GM12891 (cell line): ENCODE measurements at regions not wholly inside any gene's neighbourhood (a gene's known extent, or its start where the extent isn't known, plus 50 kb on each side); places are given as distances from the start of the nearest gene placed in this dataset.

Source experiments
- DNase-seq: peaks from one replicate; pipeline ENCODE4 v3.0.0; 2011; ENCODE audit warnings: low spot score; ENCODE audit not compliant: insufficient read length
- FAIRE-seq: peaks from 2 replicates; lab custom pipeline; 2011; peaks lifted over from hg19 to GRCh38; lab: Jason Lieb, UNC
- PAX5 ChIP-seq: IDR thresholded peaks from 2 replicates; pipeline ENCODE4 v1.6.1; 2011; ENCODE audit warnings: low read length, moderate library complexity, mild to moderate bottlenecking; ENCODE audit not compliant: insufficient read depth, severe bottlenecking
- POLR2A ChIP-seq: IDR thresholded peaks from 2 replicates; pipeline ENCODE4 v1.6.1; 2011; ENCODE audit warnings: low read depth, low read length, control low read depth
- POLR2AphosphoS5 ChIP-seq: IDR thresholded peaks from 2 replicates; pipeline ENCODE4 v1.6.1; 2011; ENCODE audit warnings: low read depth, low read length, control low read depth
- POU2F2 ChIP-seq: IDR thresholded peaks from 2 replicates; pipeline ENCODE4 v1.6.1; 2011; ENCODE audit warnings: low read depth, mild to moderate bottlenecking, control low read depth, low read length, moderate library complexity
- SPI1 ChIP-seq: IDR thresholded peaks from 2 replicates; pipeline ENCODE4 v1.6.1; 2011; ENCODE audit warnings: low read depth, low read length, control low read depth
- TAF1 ChIP-seq: IDR thresholded peaks from 2 replicates; pipeline ENCODE4 v1.6.1; 2011; ENCODE audit warnings: low read depth, low read length, control low read depth

GRCh38 chr1:81392526-81393226, 408.1 kb upstream of the ADGRL2 start:
- TF ChIP-seq POLR2A (no peak), TAF1 (no peak), POLR2AphosphoS5 (no peak), PAX5 (no peak), POU2F2 (no peak)
- FAIRE-seq (no peak), DNase-seq (no peak)

GRCh38 chr1:81391125-81391828, 409.5 kb upstream of the ADGRL2 start:
- FAIRE-seq = no peak

GRCh38 chr1:81388435-81388834, 412.3 kb upstream of the ADGRL2 start:
- TF ChIP-seq SPI1 = no peak
- no peak for FAIRE-seq

More at GRCh38 chr1:81391125-81391828, 409.5 kb upstream of the ADGRL2 start:
- DNase-seq = no peak
- no peak for TF ChIP-seq PAX5

DNA sequence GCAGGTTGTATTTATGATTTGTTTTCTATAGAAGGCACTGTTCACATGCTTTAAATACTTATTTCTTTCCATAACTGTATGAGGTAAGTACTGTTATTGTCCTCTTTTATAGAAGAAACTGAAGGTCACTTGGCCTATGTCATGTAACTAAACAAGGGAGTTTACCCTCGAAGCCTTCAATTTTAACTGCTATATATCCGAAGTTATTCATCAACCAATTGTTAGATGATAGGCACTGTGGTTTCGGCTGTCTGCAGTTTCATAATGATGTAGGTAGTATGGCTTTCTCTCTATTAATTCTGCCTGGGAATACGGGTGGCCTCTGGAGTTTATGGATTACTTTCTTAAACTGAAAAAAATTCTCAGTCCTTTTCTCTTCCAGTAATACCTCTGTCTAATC, 413.3 kb upstream of the ADGRL2 start:
- TF ChIP-seq POLR2A (no peak), POLR2AphosphoS5 (no peak), SPI1 (no peak), PAX5 (no peak), TAF1 (no peak), POU2F2 (no peak)
- FAIRE-seq (no peak), DNase-seq (no peak)

More at GRCh38 chr1:81388435-81388834, 412.3 kb upstream of the ADGRL2 start:
- DNase-seq = no peak

DNA sequence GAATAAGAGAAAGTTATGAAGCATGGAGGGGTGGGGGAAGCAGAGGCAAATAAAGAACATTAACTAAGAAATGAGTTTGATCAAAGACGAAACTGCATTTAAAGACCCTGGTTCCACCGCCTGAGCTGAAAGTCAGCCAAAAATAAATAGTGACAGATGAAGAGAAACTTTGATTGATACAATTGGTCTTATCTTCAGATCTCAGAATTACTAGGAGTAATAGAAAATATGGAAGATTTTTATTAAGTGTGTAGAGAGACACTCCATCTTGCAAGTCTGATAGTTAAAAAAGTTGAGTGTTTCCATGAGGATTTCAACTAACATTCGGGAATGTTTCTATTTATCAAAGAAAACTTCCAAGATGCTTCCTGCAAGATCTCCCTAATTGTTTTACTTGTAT, 418.2 kb upstream of the ADGRL2 start:
- FAIRE-seq = no peak
- TF ChIP-seq TAF1 (no peak), PAX5 (no peak), SPI1 (no peak), POLR2A (no peak), POLR2AphosphoS5 (no peak), POU2F2 (no peak)
- DNase-seq = no peak

- no peak for FAIRE-seq
Measured at GRCh38 chr1:81381881-81382280, 418.9 kb upstream of the ADGRL2 start.

GRCh38 chr1:81380436-81380835, 420.3 kb upstream of the ADGRL2 start:
- no peak for DNase-seq
- no peak for TF ChIP-seq SPI1
- no peak for TF ChIP-seq TAF1
- TF ChIP-seq PAX5 = no peak
- TF ChIP-seq POLR2A = no peak
- no peak for TF ChIP-seq POU2F2
- TF ChIP-seq POLR2AphosphoS5 = no peak
- FAIRE-seq = no peak

More at GRCh38 chr1:81381881-81382280, 418.9 kb upstream of the ADGRL2 start:
- no peak for DNase-seq
- TF ChIP-seq SPI1 = no peak
- no peak for TF ChIP-seq POU2F2
- TF ChIP-seq TAF1 = no peak
- TF ChIP-seq PAX5 = no peak
- no peak for TF ChIP-seq POLR2AphosphoS5
- TF ChIP-seq POLR2A = no peak

GRCh38 chr1:81379430-81379829, 421.3 kb upstream of the ADGRL2 start:
- TF ChIP-seq POU2F2 = no peak
- TF ChIP-seq PAX5 = no peak
- no peak for TF ChIP-seq POLR2AphosphoS5
- no peak for TF ChIP-seq SPI1
- TF ChIP-seq POLR2A = no peak
- TF ChIP-seq TAF1 = no peak
- DNase-seq (no peak), FAIRE-seq (no peak)

GRCh38 chr1:81377406-81377805, 423.3 kb upstream of the ADGRL2 start:
- FAIRE-seq (no peak), DNase-seq (no peak)
- TF ChIP-seq TAF1 (no peak), POLR2AphosphoS5 (no peak), POLR2A (no peak), SPI1 (no peak), PAX5 (no peak), POU2F2 (no peak)

DNA sequence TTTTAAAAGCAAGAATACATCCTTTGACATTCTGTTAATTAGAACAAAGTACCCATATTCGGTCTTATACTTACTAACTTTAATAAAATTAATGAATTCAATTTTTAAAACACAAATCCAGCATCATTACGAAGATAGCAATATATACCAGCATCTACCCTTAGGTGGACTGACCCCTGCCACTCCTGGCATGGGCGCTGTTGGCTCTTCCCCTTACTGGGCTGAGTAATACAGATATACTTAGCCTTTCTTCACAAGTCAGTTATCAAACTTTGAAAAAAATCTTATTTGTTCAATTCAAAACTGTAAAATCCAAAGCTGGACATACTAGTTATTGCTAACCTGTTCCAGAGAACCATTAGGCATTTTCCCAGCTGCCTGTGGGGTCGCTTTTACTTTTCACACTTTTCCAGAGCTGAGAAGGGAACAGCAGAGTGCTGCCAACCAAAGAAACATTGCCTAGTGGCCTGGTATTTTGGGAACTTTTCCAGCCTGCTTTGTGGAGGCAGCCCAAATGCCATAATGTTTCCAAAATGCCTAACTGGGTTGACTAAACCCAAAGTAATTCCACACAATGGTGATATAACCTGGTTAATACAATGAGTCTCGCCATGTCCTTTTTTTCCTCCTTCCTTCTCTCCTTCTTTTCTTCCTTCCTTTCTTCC, 424.7 kb upstream of the ADGRL2 start:
- TF ChIP-seq POLR2A (no peak), SPI1 (no peak), PAX5 (no peak)
- FAIRE-seq = no peak
- DNase-seq = no peak
